ENCODE measurements at regions not wholly inside any gene's neighbourhood (a gene's known extent, or its start where the extent isn't known, plus 50 kb on each side); places are given as distances from the start of the nearest gene placed in this dataset.

DNA sequence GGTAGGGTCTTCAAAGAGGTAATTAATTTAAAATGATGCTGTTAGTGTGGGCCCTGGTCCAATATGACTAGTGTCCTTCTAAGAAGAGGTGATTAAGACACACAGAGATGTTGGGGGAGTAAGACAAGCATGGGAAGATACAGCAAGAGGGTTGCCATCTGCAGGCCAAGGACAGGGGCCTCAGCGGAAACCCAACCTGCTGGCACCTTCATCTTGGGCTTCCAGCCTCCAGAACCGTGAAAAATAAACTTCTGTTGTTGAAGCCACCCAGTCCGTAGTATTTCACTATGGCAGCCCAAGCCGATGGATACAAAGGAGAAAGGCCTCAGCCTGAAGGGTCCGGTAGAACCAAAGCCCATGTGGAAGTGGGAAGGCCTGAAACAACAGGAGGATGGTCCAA is 161.7 kb upstream of the UBE2E1 start:
- DNase-seq: no peak
- in situ Hi-C loops (cut with MboI; ENCODE audit: low pct_unique_long_range_greater_than_20kb, low sequenced_read_pairs): no loop called here

DNA sequence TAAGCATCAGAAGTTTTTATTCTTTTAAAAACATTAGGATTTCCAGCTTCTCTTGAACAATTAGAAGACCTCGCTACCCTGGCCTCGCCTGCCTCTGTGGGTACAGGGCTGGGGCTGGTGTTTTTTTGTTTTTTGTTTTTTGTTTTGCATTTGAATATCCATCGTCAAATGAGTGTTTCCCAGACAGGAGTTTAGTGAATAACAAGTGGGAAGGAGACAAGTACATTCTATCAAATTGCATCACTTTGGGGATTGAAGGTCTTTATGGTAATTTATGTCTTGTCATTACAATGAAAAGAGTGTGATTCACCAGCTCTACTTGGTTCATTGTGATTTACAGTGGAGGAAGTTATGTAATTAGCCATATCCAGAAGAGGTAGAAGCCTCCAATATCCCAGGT is 161.1 kb upstream of the UBE2E1 start:
- DNase-seq: no peak
- in situ Hi-C loops (cut with MboI; ENCODE audit: low pct_unique_long_range_greater_than_20kb, low sequenced_read_pairs): no loop called here

DNA sequence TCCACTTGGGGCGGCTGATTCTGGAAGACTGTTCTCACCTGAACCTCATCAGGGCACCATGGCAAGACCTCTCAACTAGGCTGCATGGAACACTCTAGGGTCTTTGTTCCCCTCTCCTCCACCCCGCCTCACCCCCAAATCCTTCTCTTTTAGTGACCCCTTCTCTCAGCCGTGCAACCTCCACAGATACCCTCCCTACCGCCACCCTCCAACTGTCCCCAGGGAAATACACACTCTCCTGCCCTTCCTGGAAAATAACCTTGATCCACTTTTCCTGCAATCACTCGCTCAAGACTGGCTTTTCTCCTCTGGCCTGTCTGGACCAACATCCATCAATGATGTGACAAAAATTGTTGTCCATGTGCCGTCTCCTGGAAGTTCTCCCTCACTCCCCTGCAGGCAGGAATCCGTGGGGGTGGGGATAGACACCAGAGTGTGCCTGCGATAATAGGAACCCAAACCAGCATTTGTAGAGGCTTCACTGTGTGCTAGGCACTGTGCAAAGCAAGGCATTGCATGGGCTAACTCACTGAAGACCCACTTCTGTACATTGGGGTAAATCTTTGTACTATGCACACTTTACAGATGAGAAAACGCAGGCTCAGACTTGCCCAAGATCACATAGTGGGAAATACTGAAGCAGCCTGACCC is 160.1 kb upstream of the UBE2E1 start:
- no peak for DNase-seq
- in situ Hi-C loops (cut with MboI; ENCODE audit: low pct_unique_long_range_greater_than_20kb, low sequenced_read_pairs): no loop called here

DNA sequence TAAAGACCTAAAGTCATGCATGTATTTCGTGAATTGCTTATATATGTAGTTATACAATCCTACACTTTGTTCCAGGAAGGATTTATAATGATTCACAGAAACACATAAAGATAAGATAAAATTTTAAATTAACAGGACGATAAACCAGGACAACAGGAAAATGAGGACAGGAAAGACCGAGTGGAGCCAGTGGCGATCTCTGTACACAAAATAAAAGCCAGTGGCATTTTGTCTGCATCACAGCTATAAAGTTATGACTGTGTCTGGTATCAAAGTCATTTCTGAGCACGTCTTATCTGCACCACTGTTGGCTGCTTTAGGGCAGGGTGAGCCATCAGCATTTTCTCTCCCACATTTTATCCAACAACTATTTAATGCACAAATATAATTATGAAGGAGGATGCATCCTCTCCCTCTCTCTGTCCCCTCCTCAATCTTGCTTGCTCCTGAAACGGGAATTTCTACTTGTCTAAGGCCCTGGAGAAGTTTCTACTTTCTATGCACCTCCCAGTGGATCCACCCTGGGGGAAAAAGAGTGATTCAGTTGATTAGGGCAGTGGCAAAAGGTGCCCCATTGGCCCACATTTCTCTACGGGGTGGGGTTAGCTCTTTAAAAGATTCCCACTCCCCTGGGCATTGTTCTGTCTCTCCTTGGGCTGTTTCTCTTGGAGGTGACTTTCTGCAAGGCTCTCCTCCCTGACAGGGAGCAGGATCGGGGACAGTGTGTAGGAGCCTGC is 159.4 kb upstream of the UBE2E1 start:
- DNase-seq: no peak
- in situ Hi-C loops (cut with MboI; ENCODE audit: low pct_unique_long_range_greater_than_20kb, low sequenced_read_pairs): no loop called here

DNA sequence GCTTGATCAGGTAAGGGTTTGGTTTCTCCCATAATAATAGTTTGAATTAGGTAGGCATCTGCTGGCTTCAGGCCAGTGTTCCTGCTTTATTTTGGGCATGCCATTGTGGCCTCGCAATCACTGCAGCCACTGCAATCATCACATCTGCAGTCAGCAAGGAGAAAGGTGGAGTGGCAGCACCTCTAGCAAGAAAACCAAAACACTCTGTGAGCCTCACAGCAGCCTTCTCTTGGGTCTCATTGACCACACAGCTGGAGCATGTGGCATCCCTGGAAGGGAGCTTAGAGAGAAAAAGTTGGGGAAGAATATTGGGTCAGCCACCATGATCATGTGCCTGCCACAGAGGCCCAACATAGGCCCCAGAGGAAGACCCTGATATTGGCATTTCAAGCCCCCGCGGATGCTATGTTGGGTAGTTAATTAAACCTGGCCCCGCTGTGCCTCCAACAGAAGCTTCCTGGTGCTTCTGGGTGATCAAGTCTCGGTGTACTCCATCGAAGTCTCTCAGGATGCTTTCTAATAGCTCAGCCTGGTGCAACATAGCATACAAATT is 158.0 kb upstream of the UBE2E1 start:
- no peak for DNase-seq
- in situ Hi-C loops (cut with MboI; ENCODE audit: low pct_unique_long_range_greater_than_20kb, low sequenced_read_pairs): no loop called here

DNA sequence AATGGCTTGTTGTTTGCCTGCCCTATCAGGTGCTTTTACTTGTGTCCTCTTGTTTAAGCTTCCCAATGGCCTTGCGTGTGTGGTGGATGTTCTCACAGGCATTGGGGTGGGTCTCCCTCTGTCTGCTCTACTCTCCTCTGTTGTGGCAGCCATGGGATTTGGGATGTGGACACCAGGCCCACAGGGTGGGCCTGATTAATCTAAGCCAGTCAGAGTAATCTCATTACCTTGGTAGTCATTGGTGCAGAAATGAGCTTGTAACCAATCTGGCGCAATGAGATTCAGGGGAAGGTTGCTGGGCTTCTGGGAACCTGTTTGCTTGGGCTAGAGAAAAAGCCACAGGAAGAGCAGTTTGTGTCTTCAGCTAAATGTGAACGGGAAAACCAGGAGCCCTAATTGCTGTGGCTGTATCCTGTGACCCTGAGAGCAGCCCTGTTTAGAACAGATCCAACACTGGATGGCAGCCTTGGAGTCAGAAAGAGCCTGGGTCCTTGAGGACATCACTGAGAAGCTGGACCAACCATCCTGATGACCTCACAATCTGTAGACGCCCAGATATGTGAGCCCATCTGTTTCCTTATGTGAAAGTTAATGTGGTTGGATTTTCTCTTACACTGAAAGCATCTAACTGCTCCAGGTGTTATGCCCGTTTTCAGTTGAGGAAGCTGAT is 157.3 kb upstream of the UBE2E1 start:
- in situ Hi-C loops (cut with MboI; ENCODE audit: low pct_unique_long_range_greater_than_20kb, low sequenced_read_pairs): no loop called here
- no peak for DNase-seq

DNA sequence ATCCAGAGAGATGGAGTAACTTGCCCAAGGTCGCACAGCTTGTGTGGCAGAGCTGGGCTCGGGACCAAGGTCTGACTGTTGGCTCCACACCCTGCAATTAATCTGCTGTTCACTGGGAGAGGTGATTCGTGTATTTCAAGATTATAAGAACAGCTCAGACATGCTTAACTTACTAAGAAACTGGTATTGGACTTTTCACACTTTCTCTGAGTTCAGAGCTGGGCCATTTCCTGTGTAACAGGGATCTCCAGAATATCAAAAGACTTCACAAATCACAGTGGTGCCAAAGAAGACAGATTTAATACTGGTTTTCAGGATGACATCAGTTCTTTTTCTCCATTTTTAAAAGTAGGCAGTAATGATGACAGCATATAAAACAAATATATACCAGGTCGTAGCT is 156.8 kb upstream of the UBE2E1 start:
- DNase-seq: no peak
- in situ Hi-C loops (cut with MboI; ENCODE audit: low pct_unique_long_range_greater_than_20kb, low sequenced_read_pairs): no loop called here

DNA sequence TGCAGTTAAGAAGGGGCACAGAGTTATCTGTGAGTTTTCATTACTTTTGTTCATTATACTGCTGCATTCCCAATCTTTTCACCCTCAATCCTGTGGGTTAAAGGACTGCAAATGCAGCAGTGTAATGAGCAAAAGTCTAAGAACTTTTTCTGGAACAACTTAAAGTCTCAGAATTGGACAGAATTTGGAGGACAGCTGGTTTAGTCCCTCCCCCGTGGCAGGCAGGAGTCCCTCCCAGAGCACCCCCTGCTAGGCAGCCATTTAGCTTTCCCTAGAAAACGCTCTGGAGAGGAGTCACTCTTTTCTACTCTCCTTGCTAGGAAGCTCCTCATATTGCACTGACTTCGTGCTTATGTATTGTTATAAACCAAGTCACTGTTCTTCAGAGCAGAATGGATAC is 156.3 kb upstream of the UBE2E1 start:
- DNase-seq: no peak
- in situ Hi-C loops (cut with MboI; ENCODE audit: low pct_unique_long_range_greater_than_20kb, low sequenced_read_pairs): no loop called here

DNA sequence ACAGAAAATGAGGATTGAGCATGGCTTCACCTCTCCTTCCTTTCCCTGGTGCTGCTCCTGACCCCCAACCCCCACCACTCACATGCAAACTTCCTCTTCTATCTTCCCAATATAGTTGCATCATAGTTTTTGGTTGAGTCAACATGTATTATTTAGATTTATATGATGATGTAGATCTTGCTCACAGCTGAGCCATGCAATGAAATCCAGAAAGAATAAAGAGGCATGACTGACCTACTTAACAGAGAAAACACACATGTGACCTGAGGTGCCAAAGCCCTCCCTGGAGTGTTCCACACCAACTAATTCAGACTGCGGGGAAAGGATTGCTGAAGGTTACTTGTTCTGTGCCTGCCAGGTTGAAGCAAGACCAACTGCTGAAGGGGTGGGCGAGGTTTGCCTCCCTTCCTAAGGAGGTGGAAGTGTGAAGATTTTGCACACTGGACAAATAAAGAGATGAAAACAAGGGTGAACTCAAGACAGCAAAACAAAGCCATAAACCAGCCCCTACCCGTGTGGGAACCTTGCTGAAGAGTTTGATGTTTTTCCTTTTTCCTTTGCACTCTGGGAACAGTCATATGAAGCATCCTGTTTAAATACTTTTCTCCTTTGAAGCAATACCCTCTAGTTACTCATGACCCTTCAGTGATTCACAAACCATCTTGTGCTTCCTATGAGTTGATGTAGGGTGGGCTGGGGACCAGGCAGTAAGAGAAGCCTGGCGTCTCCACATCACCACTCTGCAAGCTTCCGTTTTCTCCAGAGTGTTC is 155.2 kb upstream of the UBE2E1 start:
- DNase-seq: peak; percentile 60
- in situ Hi-C loops (cut with MboI; ENCODE audit: low pct_unique_long_range_greater_than_20kb, low sequenced_read_pairs): no loop called here

DNA sequence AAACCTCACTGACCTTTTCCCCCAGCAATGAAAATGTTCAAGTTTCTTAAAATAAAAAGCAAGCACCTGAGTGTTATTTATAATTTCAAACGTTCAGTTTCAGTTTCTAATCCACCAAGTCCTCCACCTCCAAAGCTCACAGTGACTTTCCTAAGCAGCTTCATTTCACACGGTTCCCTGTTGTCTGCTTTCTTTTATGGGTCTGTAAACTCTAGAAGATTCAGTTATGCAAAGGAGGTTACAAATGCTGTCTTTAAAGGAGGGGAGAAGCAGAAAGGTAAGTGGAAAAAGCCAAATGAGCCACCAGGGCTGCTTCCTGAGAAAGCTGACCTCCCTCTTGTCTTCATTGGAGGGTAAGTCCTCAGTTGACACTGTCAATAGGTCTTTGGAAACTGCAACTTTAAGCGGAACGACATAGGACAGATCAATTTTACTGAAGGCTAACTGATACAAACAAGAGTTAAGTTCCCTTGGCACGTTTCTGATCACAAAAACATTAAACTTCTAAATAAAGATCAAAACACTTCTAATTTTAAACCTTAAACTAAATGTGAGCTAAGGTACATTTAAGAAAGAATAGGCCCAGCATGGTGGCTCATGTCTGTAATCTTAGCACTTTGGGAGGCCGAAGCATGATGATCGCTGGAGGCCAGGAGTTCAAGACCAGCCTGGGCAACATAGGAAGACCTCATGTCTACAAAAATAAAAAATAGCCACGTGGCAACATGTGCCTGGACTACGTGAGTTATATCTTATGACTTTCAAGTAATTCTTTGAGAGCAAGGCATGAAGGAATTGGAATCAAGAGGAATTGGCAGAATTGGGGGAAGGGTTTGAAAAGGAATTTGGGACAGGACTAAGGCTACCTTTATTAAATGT is 151.9 kb upstream of the UBE2E1 start:
- DNase-seq: no peak
- in situ Hi-C loops (cut with MboI; ENCODE audit: low pct_unique_long_range_greater_than_20kb, low sequenced_read_pairs): no loop called here

DNA sequence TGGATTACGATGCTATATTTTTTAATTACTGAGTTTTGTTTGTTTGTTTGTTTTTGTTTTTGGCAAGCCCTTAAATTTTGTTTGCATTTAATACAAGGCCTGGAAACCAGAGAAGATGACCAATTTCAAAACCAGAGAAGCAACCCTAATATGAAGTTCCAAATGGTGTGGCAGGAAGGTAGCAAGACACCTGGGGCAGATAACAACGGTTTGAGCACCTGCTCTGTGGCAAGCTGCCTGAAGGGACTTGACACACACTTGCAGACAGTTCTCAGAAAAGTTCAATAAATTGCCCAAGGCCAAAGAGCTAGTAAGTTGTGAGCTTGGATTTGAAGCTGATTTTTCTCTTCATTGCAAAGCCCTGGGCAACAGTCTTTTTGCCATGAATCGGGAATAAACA is 151.2 kb upstream of the UBE2E1 start:
- DNase-seq: no peak
- in situ Hi-C loops (cut with MboI; ENCODE audit: low pct_unique_long_range_greater_than_20kb, low sequenced_read_pairs): no loop called here

DNA sequence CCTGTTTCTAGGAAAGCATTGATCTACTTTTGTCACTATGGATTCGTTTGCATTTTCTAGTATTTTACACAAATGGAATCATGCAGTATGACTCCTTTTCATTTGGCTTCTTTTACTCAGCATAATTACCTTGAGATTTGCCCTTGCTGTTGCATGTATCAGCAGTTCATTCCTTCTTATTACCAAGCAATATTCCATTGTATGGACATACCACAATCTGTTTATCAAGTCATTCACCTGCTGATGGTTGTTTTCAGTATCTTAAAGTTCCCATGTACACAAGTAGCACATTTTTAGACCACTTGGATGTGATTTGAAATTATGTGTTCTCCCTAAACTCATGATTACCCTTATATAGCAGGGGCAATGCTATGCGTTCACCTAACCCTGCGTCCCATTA is 150.0 kb upstream of the UBE2E1 start:
- no peak for DNase-seq
- in situ Hi-C loops (cut with MboI; ENCODE audit: low pct_unique_long_range_greater_than_20kb, low sequenced_read_pairs): no loop called here

DNA sequence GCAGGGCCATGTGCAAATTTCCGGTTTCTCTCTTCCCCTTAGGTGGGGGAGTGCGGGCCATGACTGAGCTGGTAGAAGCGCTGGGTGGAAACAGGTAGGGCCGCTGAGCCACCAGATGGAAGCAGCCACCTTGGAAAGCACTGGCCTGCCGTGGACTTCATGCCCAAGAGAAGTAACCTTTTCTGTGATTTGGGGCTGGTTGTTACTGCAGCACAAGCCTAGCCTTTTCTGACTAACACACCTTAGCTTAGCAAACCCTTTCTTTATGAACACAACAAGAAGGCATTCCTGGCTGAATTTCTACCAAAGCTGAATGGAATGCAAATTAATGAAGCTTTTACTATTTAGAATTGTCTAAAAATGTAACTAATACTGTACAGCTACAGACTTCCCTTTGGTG is 149.6 kb upstream of the UBE2E1 start:
- in situ Hi-C loops (cut with MboI; ENCODE audit: low pct_unique_long_range_greater_than_20kb, low sequenced_read_pairs): no loop called here
- no peak for DNase-seq

DNA sequence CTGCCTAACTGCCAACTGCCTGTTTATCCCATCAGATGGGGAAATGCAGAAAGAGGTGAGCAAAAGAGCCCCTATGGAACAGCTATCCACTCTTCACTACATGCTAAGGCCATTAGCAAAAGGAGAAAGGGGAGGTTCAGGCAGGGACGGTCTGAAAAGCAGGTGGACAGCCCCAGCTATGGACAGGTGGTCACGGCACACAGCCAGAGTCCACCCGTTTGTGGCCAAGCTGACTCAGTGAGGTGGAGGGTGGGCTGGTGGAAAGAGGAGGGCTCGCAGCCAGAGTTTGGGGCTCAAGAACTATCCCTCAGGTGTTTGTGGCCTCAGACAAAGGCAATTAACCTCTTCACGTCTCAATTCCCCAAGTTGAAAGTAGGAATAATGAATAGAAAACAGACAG is 148.9 kb upstream of the UBE2E1 start:
- in situ Hi-C loops (cut with MboI; ENCODE audit: low pct_unique_long_range_greater_than_20kb, low sequenced_read_pairs): no loop called here

DNA sequence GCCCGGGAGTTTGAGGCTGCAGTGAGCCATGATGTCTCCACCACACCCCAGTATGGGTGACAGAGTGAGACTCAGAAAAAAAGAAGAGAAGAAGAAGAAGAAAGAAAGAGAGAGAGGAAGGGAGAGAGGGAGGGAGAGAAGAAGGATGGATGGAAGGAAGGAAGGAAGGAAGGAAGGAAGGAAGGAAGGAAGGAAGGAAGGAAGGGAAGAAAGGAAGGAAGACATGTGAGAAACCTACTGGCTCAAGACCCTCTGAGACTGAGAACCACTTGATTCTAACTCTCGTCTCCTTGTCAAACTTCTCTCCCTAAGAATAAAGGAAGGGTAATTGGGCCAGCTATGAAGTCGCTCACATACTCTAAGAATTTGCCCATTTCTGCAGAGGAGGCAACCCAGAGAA is 148.1 kb upstream of the UBE2E1 start:
- DNase-seq: no peak
- in situ Hi-C loops (cut with MboI; ENCODE audit: low pct_unique_long_range_greater_than_20kb, low sequenced_read_pairs): no loop called here

More for the DNA sequence above, 148.9 kb upstream of the UBE2E1 start:
- DNase-seq: no peak

DNA sequence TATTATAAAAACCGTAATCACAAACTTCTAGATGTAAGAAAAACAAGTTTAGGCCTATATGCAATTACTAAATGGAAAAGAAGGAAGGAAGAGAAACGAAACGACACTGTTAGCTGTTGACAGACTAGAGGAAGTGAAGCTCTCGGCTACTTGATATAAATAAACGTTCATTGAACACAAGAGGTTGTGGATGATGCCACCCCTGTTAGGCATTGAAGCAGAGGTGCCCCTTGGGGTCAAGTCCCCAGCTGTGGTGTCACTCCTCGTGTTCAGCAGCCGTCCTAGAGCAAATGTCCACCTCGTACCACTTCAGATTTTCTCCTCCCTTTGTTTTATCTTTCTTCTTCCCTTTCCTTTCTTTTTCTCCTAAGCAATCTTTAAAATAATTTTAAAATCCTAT is 146.5 kb upstream of the UBE2E1 start:
- in situ Hi-C loops (cut with MboI; ENCODE audit: low pct_unique_long_range_greater_than_20kb, low sequenced_read_pairs): no loop called here
- peak; percentile 59 for DNase-seq

DNA sequence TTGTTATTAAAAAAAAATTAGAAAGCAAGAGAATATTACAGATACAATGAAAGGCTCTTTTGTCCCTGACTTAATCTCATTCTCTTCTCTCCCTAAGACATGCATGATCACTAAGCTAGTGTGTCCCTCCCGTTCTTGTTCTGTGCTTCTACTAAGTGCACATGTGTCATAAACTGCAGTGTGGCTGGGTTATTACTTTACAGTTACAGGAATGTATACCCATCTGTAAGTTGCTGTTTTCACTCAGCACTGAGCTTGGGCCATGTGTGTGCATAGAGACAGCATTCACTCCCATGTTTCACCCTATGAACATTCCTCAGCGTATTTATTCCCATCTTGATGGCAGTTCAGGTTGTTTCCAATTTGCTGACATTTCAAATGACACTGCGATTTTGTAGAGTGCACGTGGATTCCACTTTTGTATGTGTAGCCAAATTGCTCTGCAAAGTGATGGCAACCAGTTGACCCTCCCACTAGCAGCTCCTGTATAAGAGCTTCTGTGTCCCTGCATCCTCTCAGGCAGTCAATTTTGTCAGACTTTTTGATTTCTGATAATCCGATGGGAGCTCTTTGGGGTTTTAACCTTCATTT is 145.8 kb upstream of the UBE2E1 start:
- no peak for DNase-seq
- in situ Hi-C loops (cut with MboI; ENCODE audit: low pct_unique_long_range_greater_than_20kb, low sequenced_read_pairs): no loop called here

DNA sequence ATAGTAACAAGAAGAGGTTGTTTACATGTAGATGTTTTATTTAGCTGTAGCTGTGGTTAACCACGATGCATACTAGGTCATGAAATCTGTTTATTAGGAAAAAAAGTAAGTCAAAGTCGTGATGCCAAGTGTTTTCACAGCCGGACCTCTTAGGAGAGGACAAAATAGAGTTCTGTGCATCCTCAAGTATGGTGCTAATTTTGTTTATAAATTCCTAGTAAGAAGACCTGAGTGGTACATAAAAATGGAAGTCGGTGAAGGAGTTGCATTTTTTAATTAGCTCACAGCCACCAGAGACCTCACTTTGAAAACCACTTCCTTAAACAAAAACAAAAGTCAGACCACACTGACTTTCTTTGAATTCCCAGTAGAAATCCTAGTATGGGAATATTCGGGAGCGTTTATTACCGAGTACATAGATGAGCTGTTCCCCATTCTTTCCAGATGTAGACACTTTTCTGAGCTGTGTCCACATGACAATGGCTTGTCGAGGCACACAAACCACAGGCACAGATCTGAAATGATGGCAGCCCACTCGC is 143.6 kb upstream of the UBE2E1 start:
- in situ Hi-C loops (cut with MboI; ENCODE audit: low pct_unique_long_range_greater_than_20kb, low sequenced_read_pairs): no loop called here
- peak; percentile 51 for DNase-seq
